ENCODE measurements at regions not wholly inside any gene's neighbourhood (a gene's known extent, or its start where the extent isn't known, plus 50 kb on each side); places are given as distances from the start of the nearest gene placed in this dataset.

GRCh38 chr4:125847518-125847917 is 532.8 kb downstream of the FAT4 start:
- no peak for ATAC-seq
- Mint-ChIP-seq H3K4me3 (no peak overlapping the region), H3K36me3 (ENCODE audit: insufficient read depth) (no peaks in the 10 kb centered on the region), H3K9me3 (peaks cover 6% of the 10 kb centered on the region), H3K27me3 (ENCODE audit: low read depth) (no peaks in the 10 kb centered on the region), H3K4me1 (ENCODE audit: low read depth) (no peaks in the 10 kb centered on the region)
- no peak for DNase-seq

GRCh38 chr4:125849869-125850268 is 535.1 kb downstream of the FAT4 start:
- Mint-ChIP-seq H3K4me3 (no peak overlapping the region), H3K36me3 (ENCODE audit: insufficient read depth) (no peaks in the 10 kb centered on the region), H3K27me3 (ENCODE audit: low read depth) (no peaks in the 10 kb centered on the region), H3K4me1 (ENCODE audit: low read depth) (no peaks in the 10 kb centered on the region), H3K9me3 (no peaks in the 10 kb centered on the region)
- DNase-seq (no peak), ATAC-seq (no peak)

- Mint-ChIP-seq H3K4me3 (no peak overlapping the region), H3K36me3 (ENCODE audit: insufficient read depth) (no peaks in the 10 kb centered on the region), H3K27me3 (ENCODE audit: low read depth) (no peaks in the 10 kb centered on the region), H3K4me1 (ENCODE audit: low read depth) (no peaks in the 10 kb centered on the region), H3K9me3 (peaks cover 15% of the 10 kb centered on the region)
- ATAC-seq: no peak
- DNase-seq: no peak
Measured at GRCh38 chr4:125891597-125892258, 577.0 kb downstream of the FAT4 start.

- ATAC-seq (no peak), DNase-seq (no peak)
- no peaks in the 10 kb centered on the region for H3K36me3 Mint-ChIP-seq (ENCODE audit: insufficient read depth)
- no peaks in the 10 kb centered on the region for H3K4me1 Mint-ChIP-seq (ENCODE audit: low read depth)
- H3K9me3 Mint-ChIP-seq: peaks cover 11% of the 10 kb centered on the region
- H3K27me3 Mint-ChIP-seq (ENCODE audit: low read depth): no peaks in the 10 kb centered on the region
- H3K4me3 Mint-ChIP-seq: no peak overlapping the region
Measured at GRCh38 chr4:125904802-125905201, 590.0 kb downstream of the FAT4 start.

GRCh38 chr4:125911058-125911457 is 596.3 kb downstream of the FAT4 start:
- no peak for DNase-seq
- Mint-ChIP-seq H3K27me3 (ENCODE audit: low read depth) (no peaks in the 10 kb centered on the region), H3K4me1 (ENCODE audit: low read depth) (no peaks in the 10 kb centered on the region), H3K36me3 (ENCODE audit: insufficient read depth) (no peaks in the 10 kb centered on the region), H3K9me3 (peaks cover 16% of the 10 kb centered on the region), H3K4me3 (no peak overlapping the region)
- ATAC-seq: no peak

GRCh38 chr4:125911481-125911880 is 596.7 kb downstream of the FAT4 start:
- Mint-ChIP-seq H3K27me3 (ENCODE audit: low read depth) (no peaks in the 10 kb centered on the region), H3K4me1 (ENCODE audit: low read depth) (no peaks in the 10 kb centered on the region), H3K9me3 (peaks cover 16% of the 10 kb centered on the region), H3K4me3 (no peak overlapping the region), H3K36me3 (ENCODE audit: insufficient read depth) (no peaks in the 10 kb centered on the region)
- ATAC-seq: no peak
- no peak for DNase-seq

GRCh38 chr4:125917559-125917958 is 602.8 kb downstream of the FAT4 start:
- Mint-ChIP-seq H3K36me3 (ENCODE audit: insufficient read depth) (no peaks in the 10 kb centered on the region), H3K27me3 (ENCODE audit: low read depth) (no peaks in the 10 kb centered on the region), H3K4me3 (no peak overlapping the region), H3K4me1 (ENCODE audit: low read depth) (no peaks in the 10 kb centered on the region), H3K9me3 (peaks cover 17% of the 10 kb centered on the region)
- ATAC-seq: no peak
- no peak for DNase-seq

GRCh38 chr4:125928652-125929051 is 613.9 kb downstream of the FAT4 start:
- ATAC-seq: no peak
- no peaks in the 10 kb centered on the region for H3K4me1 Mint-ChIP-seq (ENCODE audit: low read depth)
- DNase-seq: no peak
- H3K9me3 Mint-ChIP-seq: peaks cover 7% of the 10 kb centered on the region
- H3K27me3 Mint-ChIP-seq (ENCODE audit: low read depth): no peaks in the 10 kb centered on the region
- H3K4me3 Mint-ChIP-seq: no peak overlapping the region
- H3K36me3 Mint-ChIP-seq (ENCODE audit: insufficient read depth): no peaks in the 10 kb centered on the region

GRCh38 chr4:125938541-125938940 is 623.8 kb downstream of the FAT4 start:
- DNase-seq (no peak), ATAC-seq (no peak)
- no peaks in the 10 kb centered on the region for H3K27me3 Mint-ChIP-seq (ENCODE audit: low read depth)
- H3K4me3 Mint-ChIP-seq: no peak overlapping the region
- H3K36me3 Mint-ChIP-seq (ENCODE audit: insufficient read depth): no peaks in the 10 kb centered on the region
- H3K4me1 Mint-ChIP-seq (ENCODE audit: low read depth): no peaks in the 10 kb centered on the region
- H3K9me3 Mint-ChIP-seq: peaks cover 25% of the 10 kb centered on the region

GRCh38 chr4:125940426-125940825 is 625.7 kb downstream of the FAT4 start:
- Mint-ChIP-seq H3K36me3 (ENCODE audit: insufficient read depth) (no peaks in the 10 kb centered on the region), H3K9me3 (peaks cover 19% of the 10 kb centered on the region), H3K27me3 (ENCODE audit: low read depth) (no peaks in the 10 kb centered on the region), H3K4me3 (no peak overlapping the region), H3K4me1 (ENCODE audit: low read depth) (no peaks in the 10 kb centered on the region)
- ATAC-seq (no peak), DNase-seq (no peak)

GRCh38 chr4:125944966-125945365 is 630.2 kb downstream of the FAT4 start:
- H3K27me3 Mint-ChIP-seq (ENCODE audit: low read depth): no peaks in the 10 kb centered on the region
- no peaks in the 10 kb centered on the region for H3K4me1 Mint-ChIP-seq (ENCODE audit: low read depth)
- ATAC-seq (no peak), DNase-seq (no peak)
- H3K9me3 Mint-ChIP-seq: peaks cover 4% of the 10 kb centered on the region
- H3K36me3 Mint-ChIP-seq (ENCODE audit: insufficient read depth): no peaks in the 10 kb centered on the region
- H3K4me3 Mint-ChIP-seq: no peak overlapping the region

GRCh38 chr4:125948021-125948420 is 633.3 kb downstream of the FAT4 start:
- Mint-ChIP-seq H3K9me3 (no peaks in the 10 kb centered on the region), H3K27me3 (ENCODE audit: low read depth) (no peaks in the 10 kb centered on the region), H3K4me3 (no peak overlapping the region), H3K4me1 (ENCODE audit: low read depth) (no peaks in the 10 kb centered on the region), H3K36me3 (ENCODE audit: insufficient read depth) (no peaks in the 10 kb centered on the region)
- ATAC-seq: no peak
- no peak for DNase-seq

GRCh38 chr4:125951261-125951887 is 636.6 kb downstream of the FAT4 start:
- H3K9me3 Mint-ChIP-seq: no peaks in the 10 kb centered on the region
- no peaks in the 10 kb centered on the region for H3K27me3 Mint-ChIP-seq (ENCODE audit: low read depth)
- DNase-seq: no peak
- H3K36me3 Mint-ChIP-seq (ENCODE audit: insufficient read depth): no peaks in the 10 kb centered on the region
- H3K4me1 Mint-ChIP-seq (ENCODE audit: low read depth): no peaks in the 10 kb centered on the region
- ATAC-seq: no peak
- no peak overlapping the region for H3K4me3 Mint-ChIP-seq

- ATAC-seq (no peak), DNase-seq (no peak)
- Mint-ChIP-seq H3K4me1 (ENCODE audit: low read depth) (no peaks in the 10 kb centered on the region), H3K36me3 (ENCODE audit: insufficient read depth) (no peaks in the 10 kb centered on the region), H3K9me3 (no peaks in the 10 kb centered on the region), H3K4me3 (no peak overlapping the region), H3K27me3 (ENCODE audit: low read depth) (no peaks in the 10 kb centered on the region)
Measured at GRCh38 chr4:125952631-125953030, 637.9 kb downstream of the FAT4 start.

- ATAC-seq (no peak), DNase-seq (no peak)
- Mint-ChIP-seq H3K4me3 (no peak overlapping the region), H3K36me3 (ENCODE audit: insufficient read depth) (no peaks in the 10 kb centered on the region), H3K4me1 (ENCODE audit: low read depth) (no peaks in the 10 kb centered on the region), H3K27me3 (ENCODE audit: low read depth) (no peaks in the 10 kb centered on the region), H3K9me3 (peaks cover 5% of the 10 kb centered on the region)
Measured at GRCh38 chr4:125956276-125956675, 641.5 kb downstream of the FAT4 start.
